ENCODE measurements at regions not wholly inside any gene's neighbourhood (a gene's known extent, or its start where the extent isn't known, plus 50 kb on each side); places are given as distances from the start of the nearest gene placed in this dataset.

- Histone ChIP-seq H3K4me1 (ENCODE audit: insufficient read depth, low read length) (no peaks in the 10 kb centered on the region), H3K36me3 (ENCODE audit: insufficient read depth, low read length) (no peaks in the 10 kb centered on the region), H3K27me3 (ENCODE audit: insufficient read depth, low read length) (no peaks in the 10 kb centered on the region), H3K9me3 (ENCODE audit: insufficient read depth, low read depth, low read length) (0 out of 2 replicates have a peak, but pooled peaks cover 12% of the 10 kb centered on the region), H3K9ac (ENCODE audit: low read depth, low read length) (no peak overlapping the region), H3K4me3 (ENCODE audit: low read length) (no peak overlapping the region), H3K27ac (ENCODE audit: low read depth, low read length) (no peak overlapping the region)
- 94% methylated on average over 1 of the region's 1 CpG for WGBS
These were observed 326.8 kb downstream of the TBL1XR1 start for GRCh38 chr3:176870451-176870850.

- no peaks in the 10 kb centered on the region for H3K27me3 ChIP-seq (ENCODE audit: insufficient read depth, low read length)
- no peaks in the 10 kb centered on the region for H3K4me1 ChIP-seq (ENCODE audit: insufficient read depth, low read length)
- no peak overlapping the region for H3K27ac ChIP-seq (ENCODE audit: low read depth, low read length)
- H3K9ac ChIP-seq (ENCODE audit: low read depth, low read length) = no peak overlapping the region
- 0 out of 2 replicates have a peak, but pooled peaks cover 12% of the 10 kb centered on the region for H3K9me3 ChIP-seq (ENCODE audit: insufficient read depth, low read depth, low read length)
- H3K36me3 ChIP-seq (ENCODE audit: insufficient read depth, low read length) = no peaks in the 10 kb centered on the region
- 93% methylated on average over 7 of the region's 7 CpGs for WGBS
- no peak overlapping the region for H3K4me3 ChIP-seq (ENCODE audit: low read length)
These were observed 329.3 kb downstream of the TBL1XR1 start for GRCh38 chr3:176867681-176868663.

GRCh38 chr3:176861137-176861536, 336.1 kb downstream of the TBL1XR1 start:
- Histone ChIP-seq H3K9ac (ENCODE audit: low read depth, low read length) (no peak overlapping the region), H3K4me3 (ENCODE audit: low read length) (no peak overlapping the region), H3K27me3 (ENCODE audit: insufficient read depth, low read length) (no peaks in the 10 kb centered on the region), H3K4me1 (ENCODE audit: insufficient read depth, low read length) (no peaks in the 10 kb centered on the region), H3K36me3 (ENCODE audit: insufficient read depth, low read length) (no peaks in the 10 kb centered on the region), H3K9me3 (ENCODE audit: insufficient read depth, low read depth, low read length) (peaks cover 4% of the 10 kb centered on the region; the same call in 1 of the 2 replicates), H3K27ac (ENCODE audit: low read depth, low read length) (no peak overlapping the region)
- 96% methylated on average over 4 of the region's 4 CpGs for WGBS

- H3K9me3 ChIP-seq (ENCODE audit: insufficient read depth, low read depth, low read length) = peaks cover 4% of the 10 kb centered on the region; the same call in 1 of the 2 replicates
- no peaks in the 10 kb centered on the region for H3K27me3 ChIP-seq (ENCODE audit: insufficient read depth, low read length)
- no peak overlapping the region for H3K9ac ChIP-seq (ENCODE audit: low read depth, low read length)
- no peak overlapping the region for H3K27ac ChIP-seq (ENCODE audit: low read depth, low read length)
- H3K4me1 ChIP-seq (ENCODE audit: insufficient read depth, low read length) = no peaks in the 10 kb centered on the region
- no peaks in the 10 kb centered on the region for H3K36me3 ChIP-seq (ENCODE audit: insufficient read depth, low read length)
- H3K4me3 ChIP-seq (ENCODE audit: low read length) = no peak overlapping the region
These were observed 340.6 kb downstream of the TBL1XR1 start for GRCh38 chr3:176856721-176857120.

GRCh38 chr3:176855901-176856486, 341.3 kb downstream of the TBL1XR1 start:
- Histone ChIP-seq H3K36me3 (ENCODE audit: insufficient read depth, low read length) (no peaks in the 10 kb centered on the region), H3K9me3 (ENCODE audit: insufficient read depth, low read depth, low read length) (no peaks in the 10 kb centered on the region), H3K4me1 (ENCODE audit: insufficient read depth, low read length) (no peaks in the 10 kb centered on the region), H3K27ac (ENCODE audit: low read depth, low read length) (no peak overlapping the region), H3K9ac (ENCODE audit: low read depth, low read length) (no peak overlapping the region), H3K27me3 (ENCODE audit: insufficient read depth, low read length) (no peaks in the 10 kb centered on the region), H3K4me3 (ENCODE audit: low read length) (no peak overlapping the region)
- 91% methylated on average over 1 of the region's 2 CpGs for WGBS

- Histone ChIP-seq H3K27me3 (ENCODE audit: insufficient read depth, low read length) (no peaks in the 10 kb centered on the region), H3K4me1 (ENCODE audit: insufficient read depth, low read length) (no peaks in the 10 kb centered on the region), H3K9me3 (ENCODE audit: insufficient read depth, low read depth, low read length) (no peaks in the 10 kb centered on the region), H3K9ac (ENCODE audit: low read depth, low read length) (no peak overlapping the region), H3K27ac (ENCODE audit: low read depth, low read length) (no peak overlapping the region), H3K36me3 (ENCODE audit: insufficient read depth, low read length) (no peaks in the 10 kb centered on the region), H3K4me3 (ENCODE audit: low read length) (no peak overlapping the region)
- 87% methylated on average over 3 of the region's 4 CpGs for WGBS
These were observed 342.1 kb downstream of the TBL1XR1 start for GRCh38 chr3:176855213-176855612.

GRCh38 chr3:176850498-176850897, 346.8 kb downstream of the TBL1XR1 start:
- Histone ChIP-seq H3K9me3 (ENCODE audit: insufficient read depth, low read depth, low read length) (no peaks in the 10 kb centered on the region), H3K4me1 (ENCODE audit: insufficient read depth, low read length) (no peaks in the 10 kb centered on the region), H3K27ac (ENCODE audit: low read depth, low read length) (no peak overlapping the region), H3K4me3 (ENCODE audit: low read length) (no peak overlapping the region), H3K36me3 (ENCODE audit: insufficient read depth, low read length) (no peaks in the 10 kb centered on the region), H3K27me3 (ENCODE audit: insufficient read depth, low read length) (no peaks in the 10 kb centered on the region), H3K9ac (ENCODE audit: low read depth, low read length) (no peak overlapping the region)
- WGBS = 88% methylated on average over 6 of the region's 6 CpGs

GRCh38 chr3:176848431-176849214, 348.7 kb downstream of the TBL1XR1 start:
- H3K9me3 ChIP-seq (ENCODE audit: insufficient read depth, low read depth, low read length) = no peaks in the 10 kb centered on the region
- no peak overlapping the region for H3K27ac ChIP-seq (ENCODE audit: low read depth, low read length)

GRCh38 chr3:176842914-176843313, 354.4 kb downstream of the TBL1XR1 start:
- Histone ChIP-seq H3K9me3 (ENCODE audit: insufficient read depth, low read depth, low read length) (no peaks in the 10 kb centered on the region), H3K4me1 (ENCODE audit: insufficient read depth, low read length) (no peaks in the 10 kb centered on the region), H3K27ac (ENCODE audit: low read depth, low read length) (no peak overlapping the region), H3K27me3 (ENCODE audit: insufficient read depth, low read length) (no peaks in the 10 kb centered on the region), H3K4me3 (ENCODE audit: low read length) (no peak overlapping the region), H3K9ac (ENCODE audit: low read depth, low read length) (no peak overlapping the region), H3K36me3 (ENCODE audit: insufficient read depth, low read length) (no peaks in the 10 kb centered on the region)
- WGBS = 93% methylated on average over 1 of the region's 2 CpGs

More at GRCh38 chr3:176848431-176849214, 348.7 kb downstream of the TBL1XR1 start:
- no peaks in the 10 kb centered on the region for H3K4me1 ChIP-seq (ENCODE audit: insufficient read depth, low read length)
- H3K36me3 ChIP-seq (ENCODE audit: insufficient read depth, low read length) = no peaks in the 10 kb centered on the region
- no peak overlapping the region for H3K4me3 ChIP-seq (ENCODE audit: low read length)
- 94% methylated on average over 4 of the region's 4 CpGs for WGBS
- H3K9ac ChIP-seq (ENCODE audit: low read depth, low read length) = no peak overlapping the region
- no peaks in the 10 kb centered on the region for H3K27me3 ChIP-seq (ENCODE audit: insufficient read depth, low read length)

- H3K27me3 ChIP-seq (ENCODE audit: insufficient read depth, low read length) = no peaks in the 10 kb centered on the region
- H3K9me3 ChIP-seq (ENCODE audit: insufficient read depth, low read depth, low read length) = no peaks in the 10 kb centered on the region
- 95% methylated on average over 8 of the region's 8 CpGs for WGBS
- H3K9ac ChIP-seq (ENCODE audit: low read depth, low read length) = no peak overlapping the region
- no peaks in the 10 kb centered on the region for H3K4me1 ChIP-seq (ENCODE audit: insufficient read depth, low read length)
- H3K27ac ChIP-seq (ENCODE audit: low read depth, low read length) = no peak overlapping the region
- H3K4me3 ChIP-seq (ENCODE audit: low read length) = no peak overlapping the region
- H3K36me3 ChIP-seq (ENCODE audit: insufficient read depth, low read length) = no peaks in the 10 kb centered on the region
These were observed 356.5 kb downstream of the TBL1XR1 start for GRCh38 chr3:176840641-176841286.

Data from HUES64 (cell line).